ENCODE measurements at regions not wholly inside any gene's neighbourhood (a gene's known extent, or its start where the extent isn't known, plus 50 kb on each side); places are given as distances from the start of the nearest gene placed in this dataset.

- Histone ChIP-seq H4K20me1 (no peaks in the 10 kb centered on the region), H3K27me3 (no peaks in the 10 kb centered on the region), H3K9me3 (replicated peaks in 1 of 11) (no peaks in the 10 kb centered on the region; a peak in 1 of 22 replicates), H3K9ac (no peak overlapping the region), H3K4me2 (no peak overlapping the region), H3K4me1 (peaks cover 9 to 15% (median 12%) of the 10 kb centered on the region in 10 experiments), H3K36me3 (no peaks in the 10 kb centered on the region), H3K4me3 (no peak overlapping the region), H3K27ac (no peak overlapping the region)
- no peak for TF ChIP-seq Cebpa-rat (IDR thresholded peaks at IDR 0.05)
Measured at GRCh38 chr10:10872035-10872673, 145.5 kb upstream of the CELF2 start.

- Histone ChIP-seq H3K36me3 (no peaks in the 10 kb centered on the region), H3K4me3 (no peak overlapping the region), H3K9ac (no peak overlapping the region), H3K4me2 (no peak overlapping the region), H3K4me1 (peaks cover 9 to 15% (median 12%) of the 10 kb centered on the region in 10 experiments), H3K9me3 (replicated peaks in 1 of 11) (no peaks in the 10 kb centered on the region; a peak in 1 of 22 replicates), H3K27me3 (no peaks in the 10 kb centered on the region), H3K27ac (no peak overlapping the region), H4K20me1 (no peaks in the 10 kb centered on the region)
- TF ChIP-seq Cebpa-rat (IDR thresholded peaks at IDR 0.05), result no peak
Measured at GRCh38 chr10:10872764-10873163, 144.9 kb upstream of the CELF2 start.

- H3K4me3 ChIP-seq, result no peak overlapping the region
- H3K36me3 ChIP-seq, result no peaks in the 10 kb centered on the region
- no peaks in the 10 kb centered on the region; a peak in 1 of 22 replicates for H3K9me3 ChIP-seq (replicated peaks in 1 of 11)
- no peak overlapping the region for H3K4me2 ChIP-seq
- no peak overlapping the region for H3K27ac ChIP-seq
- no peak overlapping the region for H3K9ac ChIP-seq
- no peaks in the 10 kb centered on the region for H3K27me3 ChIP-seq
- no peaks in the 10 kb centered on the region for H4K20me1 ChIP-seq
- peaks cover 9 to 15% (median 12%) of the 10 kb centered on the region in 10 experiments for H3K4me1 ChIP-seq
- no peak for TF ChIP-seq Cebpa-rat (IDR thresholded peaks at IDR 0.05)
Measured at GRCh38 chr10:10873289-10873688, 144.4 kb upstream of the CELF2 start.

- H3K27ac ChIP-seq, result no peak overlapping the region
- TF ChIP-seq Cebpa-rat (IDR thresholded peaks at IDR 0.05), result no peak
- no peak overlapping the region for H3K4me2 ChIP-seq
Measured at GRCh38 chr10:10873915-10874314, 143.8 kb upstream of the CELF2 start.

GRCh38 chr10:10878963-10879362 is 138.7 kb upstream of the CELF2 start:
- no peak overlapping the region for H3K27ac ChIP-seq
- peaks cover under 1 to 7% (median 5%) of the 10 kb centered on the region in 11 experiments; a peak in 14 of 22 replicates for H3K9me3 ChIP-seq (replicated peaks in 1 of 11)
- TF ChIP-seq Cebpa-rat (IDR thresholded peaks at IDR 0.05), result no peak

More at GRCh38 chr10:10873915-10874314, 143.8 kb upstream of the CELF2 start:
- Histone ChIP-seq H3K4me1 (peaks cover 9 to 15% (median 12%) of the 10 kb centered on the region in 10 experiments), H3K9me3 (replicated peaks in 1 of 11) (no peaks in the 10 kb centered on the region; a peak in 1 of 22 replicates), H3K36me3 (no peaks in the 10 kb centered on the region), H3K27me3 (no peaks in the 10 kb centered on the region), H3K9ac (no peak overlapping the region), H3K4me3 (no peak overlapping the region), H4K20me1 (no peaks in the 10 kb centered on the region)

GRCh38 chr10:10881117-10881813 is 136.4 kb upstream of the CELF2 start:
- H3K4me2 ChIP-seq, result no peak overlapping the region
- H3K4me3 ChIP-seq, result no peak overlapping the region
- H3K4me1 ChIP-seq, result peaks cover 0 to 4% (median 0%) of the 10 kb centered on the region in 10 experiments; a peak in 3 of 20 replicates
- H3K36me3 ChIP-seq, result no peaks in the 10 kb centered on the region
- no peak for TF ChIP-seq Cebpa-rat (IDR thresholded peaks at IDR 0.05)
- H4K20me1 ChIP-seq, result no peaks in the 10 kb centered on the region
- no peaks in the 10 kb centered on the region for H3K27me3 ChIP-seq
- no peak overlapping the region for H3K27ac ChIP-seq
- no peak overlapping the region for H3K9ac ChIP-seq
- peaks cover 12 to 19% (median 17%) of the 10 kb centered on the region in 11 experiments for H3K9me3 ChIP-seq (replicated peaks in 1 of 11)

More at GRCh38 chr10:10878963-10879362, 138.7 kb upstream of the CELF2 start:
- H4K20me1 ChIP-seq, result no peaks in the 10 kb centered on the region
- no peaks in the 10 kb centered on the region for H3K36me3 ChIP-seq
- no peak overlapping the region for H3K4me2 ChIP-seq
- no peak overlapping the region for H3K9ac ChIP-seq
- peaks cover 0 to 4% (median 0%) of the 10 kb centered on the region in 10 experiments; a peak in 2 of 20 replicates for H3K4me1 ChIP-seq
- H3K27me3 ChIP-seq, result no peaks in the 10 kb centered on the region
- H3K4me3 ChIP-seq, result no peak overlapping the region

- Histone ChIP-seq H3K27ac (no peak overlapping the region), H3K4me3 (no peak overlapping the region), H3K9ac (no peak overlapping the region), H4K20me1 (no peaks in the 10 kb centered on the region), H3K4me2 (no peak overlapping the region), H3K4me1 (peaks cover 0 to 13% (median 7%) of the 10 kb centered on the region in 10 experiments; a peak in 8 of 20 replicates), H3K27me3 (no peaks in the 10 kb centered on the region), H3K36me3 (no peaks in the 10 kb centered on the region), H3K9me3 (replicated peaks in 1 of 11) (peaks cover 12 to 19% (median 17%) of the 10 kb centered on the region in 11 experiments)
- no peak for TF ChIP-seq Cebpa-rat (IDR thresholded peaks at IDR 0.05)
Measured at GRCh38 chr10:10883737-10884136, 133.9 kb upstream of the CELF2 start.

- no peaks in the 10 kb centered on the region for H3K36me3 ChIP-seq
- peaks cover 12 to 19% (median 17%) of the 10 kb centered on the region in 11 experiments for H3K9me3 ChIP-seq (replicated peaks in 1 of 11)
- H3K4me2 ChIP-seq, result peak overlapping the region in 6 of 11 experiments; percentile 6 to 28 (median 12); a peak in 5 of 22 replicates
- H4K20me1 ChIP-seq, result no peaks in the 10 kb centered on the region
- no peak overlapping the region for H3K9ac ChIP-seq
- no peak overlapping the region for H3K27ac ChIP-seq
- no peak overlapping the region for H3K4me3 ChIP-seq
- TF ChIP-seq Cebpa-rat (IDR thresholded peaks at IDR 0.05), result no peak
- H3K27me3 ChIP-seq, result no peaks in the 10 kb centered on the region
- H3K4me1 ChIP-seq, result peaks cover 0 to 13% (median 7%) of the 10 kb centered on the region in 10 experiments; a peak in 12 of 20 replicates
Measured at GRCh38 chr10:10886861-10887531, 130.7 kb upstream of the CELF2 start.
